ENCODE measurements at regions not wholly inside any gene's neighbourhood (a gene's known extent, or its start where the extent isn't known, plus 50 kb on each side); places are given as distances from the start of the nearest gene placed in this dataset.
A peak's percentile ranks its signal among the peaks of the same experiment; 100 is the strongest.

DNA sequence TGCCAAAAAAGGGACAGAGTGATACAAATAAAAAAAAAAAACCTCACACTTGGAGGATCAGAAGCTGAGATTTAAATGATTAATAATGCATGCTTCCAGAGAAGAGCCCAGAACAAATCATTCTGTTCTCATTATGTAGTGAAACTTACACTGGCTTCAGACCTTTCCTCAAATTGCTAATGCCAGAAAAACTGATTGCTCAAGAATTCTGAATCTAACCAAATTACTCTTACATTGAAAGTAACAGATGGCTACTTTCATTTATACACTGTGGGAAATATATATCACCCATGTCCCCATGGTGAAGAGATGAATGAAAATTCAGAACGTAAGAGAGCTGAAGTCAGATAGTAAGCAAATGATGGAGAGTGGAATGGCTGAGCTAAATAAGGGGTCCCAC, 85.9 kb upstream of the NSMCE3 start:
- Histone ChIP-seq H3K27ac (ENCODE audit: low read length) (no peak overlapping the region), H3K27me3 (ENCODE audit: control insufficient read depth in 1 of 2, insufficient read depth in 2 of 2, low read length in 2 of 2) (no peaks in the 10 kb centered on the region), H3K4me3 (ENCODE audit: low read length in 2 of 2) (no peak overlapping the region), H3K36me3 (ENCODE audit: control insufficient read depth in 2 of 2, insufficient read depth in 2 of 2, low read length in 2 of 2) (no peaks in the 10 kb centered on the region), H3K9ac (ENCODE audit: low read length in 2 of 2) (no peak overlapping the region), H3K4me1 (ENCODE audit: control insufficient read depth, insufficient read depth, low read length) (peaks cover 5% of the 10 kb centered on the region), H3K9me3 (ENCODE audit: control insufficient read depth in 2 of 2, low read length in 2 of 2) (no peaks in the 10 kb centered on the region)

DNA sequence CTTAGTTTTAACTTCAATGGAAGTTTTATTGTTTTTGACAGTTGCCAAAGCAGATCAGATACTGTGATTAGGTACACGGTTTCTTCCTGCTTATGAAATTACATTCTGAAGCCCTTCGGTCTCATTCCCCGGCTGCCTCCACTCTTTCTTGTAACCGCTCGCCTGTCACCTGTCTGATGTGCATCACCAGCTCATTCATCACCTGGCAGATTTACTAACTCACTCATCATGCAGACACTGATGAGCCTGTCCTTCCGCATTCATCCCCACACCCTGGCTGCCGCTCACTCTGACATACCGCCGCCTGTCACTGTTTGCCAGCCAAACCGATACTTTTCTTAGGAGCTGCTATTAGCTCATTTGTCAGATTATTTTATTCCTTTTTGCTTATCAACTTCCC, 82.8 kb upstream of the NSMCE3 start:
- no peaks in the 10 kb centered on the region for H3K27me3 ChIP-seq (ENCODE audit: control insufficient read depth in 1 of 2, insufficient read depth in 2 of 2, low read length in 2 of 2)
- H3K36me3 ChIP-seq (ENCODE audit: control insufficient read depth in 2 of 2, insufficient read depth in 2 of 2, low read length in 2 of 2), result no peaks in the 10 kb centered on the region
- no peak overlapping the region for H3K4me3 ChIP-seq (ENCODE audit: low read length in 2 of 2)
- no peak overlapping the region for H3K9ac ChIP-seq (ENCODE audit: low read length in 2 of 2)
- H3K9me3 ChIP-seq (ENCODE audit: control insufficient read depth in 2 of 2, low read length in 2 of 2), result no peaks in the 10 kb centered on the region
- H3K4me1 ChIP-seq (ENCODE audit: control insufficient read depth, insufficient read depth, low read length), result peaks cover 16% of the 10 kb centered on the region
- no peak overlapping the region for H3K27ac ChIP-seq (ENCODE audit: low read length)

DNA sequence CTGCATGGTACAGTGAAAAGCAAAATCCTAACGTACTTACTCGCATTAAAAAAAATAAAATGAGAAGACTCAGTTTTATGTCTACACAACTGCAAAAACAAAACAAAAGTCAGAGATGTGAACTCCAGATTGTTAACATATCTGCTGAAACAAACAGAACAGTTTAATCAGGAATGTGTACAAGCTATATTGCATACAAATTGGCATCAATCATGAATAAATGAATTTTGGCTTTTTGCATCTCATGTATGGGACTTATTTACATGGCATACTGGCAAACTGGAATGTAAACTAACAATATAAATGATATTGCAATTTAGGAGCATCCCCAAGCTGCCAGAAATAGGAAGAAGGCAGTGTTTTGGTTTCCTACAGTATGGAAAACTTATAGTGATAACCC, 79.6 kb upstream of the NSMCE3 start:
- Histone ChIP-seq H3K27ac (ENCODE audit: low read length) (no peak overlapping the region), H3K4me1 (ENCODE audit: control insufficient read depth, insufficient read depth, low read length) (peaks cover 33% of the 10 kb centered on the region), H3K9ac (ENCODE audit: low read length in 2 of 2) (no peak overlapping the region), H3K36me3 (ENCODE audit: control insufficient read depth in 2 of 2, insufficient read depth in 2 of 2, low read length in 2 of 2) (no peaks in the 10 kb centered on the region), H3K9me3 (ENCODE audit: control insufficient read depth in 2 of 2, low read length in 2 of 2) (no peaks in the 10 kb centered on the region), H3K4me3 (ENCODE audit: low read length in 2 of 2) (no peak overlapping the region), H3K27me3 (ENCODE audit: control insufficient read depth in 1 of 2, insufficient read depth in 2 of 2, low read length in 2 of 2) (no peaks in the 10 kb centered on the region)

DNA sequence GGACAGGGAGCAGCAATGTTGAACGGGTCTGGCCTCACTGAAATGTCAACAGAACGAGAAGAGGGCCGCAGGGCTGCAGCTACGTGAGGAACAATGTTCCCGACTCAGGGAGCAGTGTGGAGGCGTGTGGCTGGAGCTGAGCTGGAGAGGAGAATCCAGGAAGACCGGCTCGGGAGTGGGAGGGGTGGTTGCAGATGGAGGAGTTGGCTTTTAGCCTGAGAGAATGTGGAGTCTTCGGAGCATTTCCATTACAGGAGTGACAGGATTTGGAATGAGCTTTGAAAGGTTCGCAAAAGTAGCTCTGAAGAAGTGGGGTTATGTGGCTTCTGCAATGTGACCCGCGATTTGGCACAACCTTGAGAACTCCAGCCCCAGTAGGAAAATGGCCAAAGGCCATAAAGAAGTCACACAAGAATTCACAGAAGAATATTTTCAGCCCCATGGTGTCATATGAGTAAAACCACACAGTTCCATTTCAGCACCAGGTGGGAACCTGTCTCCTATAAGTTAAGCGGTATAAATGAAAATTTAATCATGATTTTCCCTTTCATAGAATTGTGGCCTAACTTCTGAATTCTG, 78.8 kb upstream of the NSMCE3 start:
- no peak overlapping the region for H3K9ac ChIP-seq (ENCODE audit: low read length in 2 of 2)
- H3K36me3 ChIP-seq (ENCODE audit: control insufficient read depth in 2 of 2, insufficient read depth in 2 of 2, low read length in 2 of 2), result no peaks in the 10 kb centered on the region
- H3K9me3 ChIP-seq (ENCODE audit: control insufficient read depth in 2 of 2, low read length in 2 of 2), result no peaks in the 10 kb centered on the region
- peak overlapping the region; percentile 45 to 47 for H3K4me3 ChIP-seq (ENCODE audit: low read length in 2 of 2)
- H3K4me1 ChIP-seq (ENCODE audit: control insufficient read depth, insufficient read depth, low read length), result peaks cover 34% of the 10 kb centered on the region
- no peaks in the 10 kb centered on the region for H3K27me3 ChIP-seq (ENCODE audit: control insufficient read depth in 1 of 2, insufficient read depth in 2 of 2, low read length in 2 of 2)
- peak overlapping the region; percentile 79 for H3K27ac ChIP-seq (ENCODE audit: low read length)

DNA sequence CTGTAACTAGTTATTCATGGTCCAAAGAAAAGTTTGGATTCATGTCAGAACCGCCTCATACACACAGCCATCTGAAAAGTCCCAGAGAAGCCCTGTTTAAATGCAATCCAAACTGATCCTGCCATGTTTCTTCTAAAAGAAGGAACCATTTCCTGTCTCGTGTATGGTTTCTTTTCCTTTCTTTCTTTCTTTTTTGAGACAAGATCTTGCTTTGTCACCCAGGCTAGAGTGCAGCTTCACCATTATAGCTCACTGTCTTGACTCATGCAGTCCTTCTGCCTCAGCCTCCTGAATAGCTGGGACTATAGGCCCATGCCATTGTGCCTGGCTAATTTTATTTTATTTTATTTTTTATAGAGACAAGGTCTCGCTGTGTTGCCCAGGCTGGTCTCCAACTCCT, 77.4 kb upstream of the NSMCE3 start:
- Histone ChIP-seq H3K27ac (ENCODE audit: low read length) (peak overlapping the region; percentile 49), H3K4me1 (ENCODE audit: control insufficient read depth, insufficient read depth, low read length) (peaks cover 34% of the 10 kb centered on the region), H3K27me3 (ENCODE audit: control insufficient read depth in 1 of 2, insufficient read depth in 2 of 2, low read length in 2 of 2) (no peaks in the 10 kb centered on the region), H3K9me3 (ENCODE audit: control insufficient read depth in 2 of 2, low read length in 2 of 2) (no peaks in the 10 kb centered on the region), H3K4me3 (ENCODE audit: low read length in 2 of 2) (no peak overlapping the region), H3K36me3 (ENCODE audit: control insufficient read depth in 2 of 2, insufficient read depth in 2 of 2, low read length in 2 of 2) (no peaks in the 10 kb centered on the region), H3K9ac (ENCODE audit: low read length in 2 of 2) (no peak overlapping the region)

DNA sequence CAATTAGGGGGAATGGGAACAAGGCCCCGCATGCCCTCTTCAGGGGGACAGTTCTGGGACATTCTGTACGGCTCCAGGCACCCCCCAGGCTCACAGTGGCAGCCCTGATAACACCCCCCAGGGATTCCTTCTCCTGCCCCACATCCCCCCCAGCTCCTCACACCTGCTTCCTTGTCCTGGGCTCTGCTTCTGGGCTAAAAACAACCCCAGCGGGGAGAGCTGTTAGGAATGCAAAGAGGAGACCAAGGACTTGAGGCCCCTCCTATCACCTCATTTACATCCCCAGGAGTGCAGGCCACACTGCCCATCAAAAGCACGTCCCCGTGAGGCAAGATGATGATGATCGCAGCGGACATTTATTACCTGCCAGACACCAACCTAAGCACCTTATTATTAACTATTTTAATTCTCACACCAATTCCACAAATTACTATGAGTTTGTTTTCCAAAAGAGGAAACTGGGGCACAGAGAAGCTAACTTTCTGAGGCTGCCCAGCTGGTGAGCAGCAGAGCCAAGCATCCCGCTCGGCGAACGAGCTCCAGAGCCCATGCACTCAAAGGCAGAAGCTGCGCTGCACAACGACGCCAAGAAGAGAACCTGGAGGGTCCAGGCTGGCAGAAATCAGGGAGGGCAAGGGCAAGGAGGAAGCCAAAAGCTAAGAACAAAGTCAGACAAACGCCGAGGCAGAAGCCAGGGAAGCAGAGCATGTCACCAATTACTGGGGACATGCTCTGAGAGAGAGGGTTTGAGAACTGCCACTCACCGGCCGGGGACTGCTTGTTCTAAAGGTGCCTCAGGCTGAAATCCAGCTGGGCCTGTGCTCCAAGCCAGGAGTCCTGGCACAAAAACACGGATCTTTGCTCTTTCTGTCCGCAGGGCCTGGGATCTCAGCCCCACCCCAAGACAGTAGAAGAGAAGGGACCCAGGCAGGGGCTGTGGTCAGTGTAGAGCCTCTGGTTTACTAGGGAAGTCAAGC, 76.2 kb upstream of the NSMCE3 start:
- peak overlapping the region in 1 of 2 donors; percentile 22 for H3K4me3 ChIP-seq (ENCODE audit: low read length in 2 of 2)
- peak overlapping the region; percentile 49 for H3K27ac ChIP-seq (ENCODE audit: low read length)
- H3K9me3 ChIP-seq (ENCODE audit: control insufficient read depth in 2 of 2, low read length in 2 of 2), result no peaks in the 10 kb centered on the region
- peak overlapping the region in 1 of 2 donors; percentile 21 for H3K9ac ChIP-seq (ENCODE audit: low read length in 2 of 2)
- H3K36me3 ChIP-seq (ENCODE audit: control insufficient read depth in 2 of 2, insufficient read depth in 2 of 2, low read length in 2 of 2), result no peaks in the 10 kb centered on the region
- H3K4me1 ChIP-seq (ENCODE audit: control insufficient read depth, insufficient read depth, low read length), result peaks cover 34% of the 10 kb centered on the region
- no peaks in the 10 kb centered on the region for H3K27me3 ChIP-seq (ENCODE audit: control insufficient read depth in 1 of 2, insufficient read depth in 2 of 2, low read length in 2 of 2)

DNA sequence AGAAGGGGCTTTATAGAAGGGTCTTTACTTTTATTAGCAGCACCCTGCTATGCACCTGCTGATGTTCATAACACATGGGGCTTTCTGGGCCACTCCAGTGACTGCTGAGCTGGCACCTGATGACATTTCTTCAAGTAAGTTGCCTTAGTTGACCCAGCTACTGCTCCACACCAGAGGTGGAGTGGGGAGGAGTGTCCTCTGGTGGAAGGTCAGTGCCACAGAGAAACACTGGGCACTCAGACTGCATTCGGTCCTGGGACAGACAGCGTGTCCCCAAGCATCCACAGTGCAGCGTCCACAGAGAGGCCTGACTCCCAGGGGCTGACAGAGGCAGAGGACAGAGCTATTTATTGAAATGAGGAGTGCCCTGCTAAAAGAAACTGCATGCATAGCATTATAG, 74.9 kb upstream of the NSMCE3 start:
- Histone ChIP-seq H3K27ac (ENCODE audit: low read length) (no peak overlapping the region), H3K9ac (ENCODE audit: low read length in 2 of 2) (no peak overlapping the region), H3K27me3 (ENCODE audit: control insufficient read depth in 1 of 2, insufficient read depth in 2 of 2, low read length in 2 of 2) (no peaks in the 10 kb centered on the region), H3K4me1 (ENCODE audit: control insufficient read depth, insufficient read depth, low read length) (peaks cover 34% of the 10 kb centered on the region), H3K4me3 (ENCODE audit: low read length in 2 of 2) (peak overlapping the region in 1 of 2 donors; percentile 18), H3K36me3 (ENCODE audit: control insufficient read depth in 2 of 2, insufficient read depth in 2 of 2, low read length in 2 of 2) (no peaks in the 10 kb centered on the region), H3K9me3 (ENCODE audit: control insufficient read depth in 2 of 2, low read length in 2 of 2) (no peaks in the 10 kb centered on the region)

DNA sequence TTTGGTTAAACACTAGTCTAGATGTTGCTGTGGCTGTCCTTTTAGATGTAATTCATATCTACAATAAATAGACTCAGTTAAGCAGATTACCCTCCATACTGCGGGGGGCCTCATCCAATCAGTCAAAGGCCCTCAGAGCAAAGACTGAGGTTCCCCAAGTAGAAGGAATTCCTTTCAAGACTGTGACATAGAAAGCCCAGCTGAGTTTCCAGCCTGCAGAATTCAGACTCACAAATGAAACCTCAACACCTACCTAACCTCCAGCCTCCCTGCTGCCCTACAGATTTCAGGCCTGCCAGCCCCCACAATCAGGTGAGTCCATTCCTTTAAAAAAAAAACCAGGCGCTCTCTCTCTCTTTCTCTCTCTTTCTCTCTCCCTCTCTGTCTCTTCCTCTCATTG, 73.6 kb upstream of the NSMCE3 start:
- no peaks in the 10 kb centered on the region for H3K9me3 ChIP-seq (ENCODE audit: control insufficient read depth in 2 of 2, low read length in 2 of 2)

DNA sequence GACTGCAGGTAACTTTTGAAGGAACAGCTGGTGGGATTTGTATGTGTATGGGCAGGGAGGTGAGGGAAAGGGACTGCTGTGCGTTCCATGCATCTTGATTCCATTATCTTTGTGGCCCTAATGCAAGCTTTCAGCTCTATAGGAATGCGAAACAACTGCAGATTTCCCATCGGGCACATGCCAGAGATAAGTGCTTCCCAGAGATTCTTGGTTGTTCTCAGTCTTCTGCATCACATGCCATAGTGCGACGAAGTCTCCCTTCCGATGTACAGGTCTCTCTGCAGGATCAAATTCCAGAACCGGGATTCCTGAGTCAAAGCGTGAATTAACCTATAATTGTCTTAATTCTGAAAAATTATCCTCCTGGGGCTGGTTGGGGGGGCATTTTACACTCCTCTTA, 72.6 kb upstream of the NSMCE3 start:
- Histone ChIP-seq H3K27me3 (ENCODE audit: control insufficient read depth in 1 of 2, insufficient read depth in 2 of 2, low read length in 2 of 2) (no peaks in the 10 kb centered on the region), H3K27ac (ENCODE audit: low read length) (no peak overlapping the region), H3K36me3 (ENCODE audit: control insufficient read depth in 2 of 2, insufficient read depth in 2 of 2, low read length in 2 of 2) (no peaks in the 10 kb centered on the region), H3K9me3 (ENCODE audit: control insufficient read depth in 2 of 2, low read length in 2 of 2) (no peaks in the 10 kb centered on the region), H3K4me3 (ENCODE audit: low read length in 2 of 2) (no peak overlapping the region), H3K4me1 (ENCODE audit: control insufficient read depth, insufficient read depth, low read length) (peaks cover 23% of the 10 kb centered on the region), H3K9ac (ENCODE audit: low read length in 2 of 2) (no peak overlapping the region)

More for the DNA sequence above, 73.6 kb upstream of the NSMCE3 start:
- H3K27me3 ChIP-seq (ENCODE audit: control insufficient read depth in 1 of 2, insufficient read depth in 2 of 2, low read length in 2 of 2), result no peaks in the 10 kb centered on the region
- no peak overlapping the region for H3K4me3 ChIP-seq (ENCODE audit: low read length in 2 of 2)
- H3K4me1 ChIP-seq (ENCODE audit: control insufficient read depth, insufficient read depth, low read length), result peaks cover 31% of the 10 kb centered on the region
- no peaks in the 10 kb centered on the region for H3K36me3 ChIP-seq (ENCODE audit: control insufficient read depth in 2 of 2, insufficient read depth in 2 of 2, low read length in 2 of 2)
- no peak overlapping the region for H3K27ac ChIP-seq (ENCODE audit: low read length)
- H3K9ac ChIP-seq (ENCODE audit: low read length in 2 of 2), result no peak overlapping the region

DNA sequence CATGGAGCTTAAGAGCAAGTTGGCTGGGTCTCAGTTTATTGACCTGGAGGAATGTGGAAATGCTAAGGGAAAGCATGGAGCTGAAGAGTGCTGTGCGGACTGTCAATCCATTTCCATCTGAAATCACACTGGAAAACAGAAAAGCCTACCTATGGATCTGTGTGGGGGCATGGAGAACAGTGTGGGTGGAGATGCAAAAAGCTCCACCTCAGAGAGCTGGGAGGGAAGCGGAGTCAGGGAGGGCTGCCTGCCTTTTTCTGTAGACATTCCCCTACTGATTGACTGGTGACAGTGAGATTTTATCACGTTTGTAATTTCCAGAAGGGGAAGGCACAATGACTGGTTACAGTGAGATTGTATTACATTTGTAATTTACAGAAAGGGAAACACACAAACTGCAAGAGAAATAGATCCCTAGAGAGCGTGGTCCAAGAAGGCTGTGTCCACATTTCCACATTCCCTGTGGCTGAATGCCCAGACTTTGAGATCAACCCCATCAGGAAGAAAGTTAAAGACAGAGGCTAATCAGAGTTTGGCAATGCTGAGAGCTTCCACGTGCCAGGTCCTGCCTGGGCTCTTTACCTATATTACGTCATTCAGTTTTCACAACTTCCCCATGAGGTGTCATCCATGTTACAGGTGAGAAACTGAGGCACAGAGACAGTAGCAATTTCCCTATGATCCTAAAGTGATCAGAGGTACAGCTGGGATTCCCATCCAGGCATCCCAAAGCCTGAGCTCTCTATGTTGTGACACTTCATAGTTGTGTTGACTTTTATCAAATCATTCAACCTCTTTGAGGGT, 67.7 kb upstream of the NSMCE3 start:
- H3K27ac ChIP-seq (ENCODE audit: low read length), result no peak overlapping the region
- H3K9me3 ChIP-seq (ENCODE audit: control insufficient read depth in 2 of 2, low read length in 2 of 2), result no peaks in the 10 kb centered on the region
- peaks cover 4% of the 10 kb centered on the region for H3K4me1 ChIP-seq (ENCODE audit: control insufficient read depth, insufficient read depth, low read length)
- H3K27me3 ChIP-seq (ENCODE audit: control insufficient read depth in 1 of 2, insufficient read depth in 2 of 2, low read length in 2 of 2), result no peaks in the 10 kb centered on the region
- H3K36me3 ChIP-seq (ENCODE audit: control insufficient read depth in 2 of 2, insufficient read depth in 2 of 2, low read length in 2 of 2), result no peaks in the 10 kb centered on the region
- H3K9ac ChIP-seq (ENCODE audit: low read length in 2 of 2), result no peak overlapping the region
- no peak overlapping the region for H3K4me3 ChIP-seq (ENCODE audit: low read length in 2 of 2)
